IPS DF 4.7 (cell line): ENCODE measurements at regions not wholly inside any gene's neighbourhood (a gene's known extent, or its start where the extent isn't known, plus 50 kb on each side); places are given as distances from the start of the nearest gene placed in this dataset.
"Not testable (repeated sequence)": the region's sequence is repeated elsewhere in the genome, so short reads cannot be mapped to it uniquely, and the experiment has no call there.

Experiments used
- DNase-seq: peaks from one replicate; pipeline ENCODE4 v3.0.0-alpha.2; 2013; ENCODE audit warnings: low spot score; ENCODE audit errors: extremely low read depth

GRCh38 chr12:67534046-67534445 lies 114.5 kb upstream of the DYRK2 start:
- DNase-seq, result no peak

- DNase-seq, result no peak
Observed at GRCh38 chr12:67534681-67535080, 113.9 kb upstream of the DYRK2 start.

- no peak for DNase-seq
Observed at GRCh38 chr12:67535176-67535575, 113.4 kb upstream of the DYRK2 start.

- DNase-seq, result no peak
Observed at GRCh38 chr12:67535971-67536370, 112.6 kb upstream of the DYRK2 start.

GRCh38 chr12:67539329-67539728 lies 109.2 kb upstream of the DYRK2 start:
- no peak for DNase-seq

GRCh38 chr12:67539946-67540345 lies 108.6 kb upstream of the DYRK2 start:
- DNase-seq, result no peak

- no peak for DNase-seq
Observed at GRCh38 chr12:67540920-67541624, 107.5 kb upstream of the DYRK2 start.

- no peak for DNase-seq
Observed at GRCh38 chr12:67541625-67541991, 106.9 kb upstream of the DYRK2 start.

- no peak for DNase-seq
Observed at GRCh38 chr12:67543021-67543770, 105.3 kb upstream of the DYRK2 start.

- DNase-seq, result no peak
Observed at GRCh38 chr12:67545298-67545697, 103.2 kb upstream of the DYRK2 start.

GRCh38 chr12:67546746-67547145 lies 101.8 kb upstream of the DYRK2 start:
- no peak for DNase-seq

- DNase-seq, result not testable (repeated sequence)
Observed at GRCh38 chr12:67555075-67555717, 93.3 kb upstream of the DYRK2 start.

- DNase-seq, result no peak
Observed at GRCh38 chr12:67558775-67559174, 89.8 kb upstream of the DYRK2 start.

GRCh38 chr12:67559751-67560150 lies 88.8 kb upstream of the DYRK2 start:
- no peak for DNase-seq

GRCh38 chr12:67562513-67563287 lies 85.8 kb upstream of the DYRK2 start:
- DNase-seq, result no peak

- no peak for DNase-seq
Observed at GRCh38 chr12:67568055-67568454, 80.5 kb upstream of the DYRK2 start.

GRCh38 chr12:67572492-67572891 lies 76.1 kb upstream of the DYRK2 start:
- DNase-seq, result no peak

GRCh38 chr12:67573566-67573965 lies 75.0 kb upstream of the DYRK2 start:
- DNase-seq, result no peak

GRCh38 chr12:67578976-67579661 lies 69.4 kb upstream of the DYRK2 start:
- DNase-seq, result no peak

- DNase-seq, result no peak
Observed at GRCh38 chr12:67579662-67580003, 68.9 kb upstream of the DYRK2 start.

- no peak for DNase-seq
Observed at GRCh38 chr12:67582238-67582834, 66.2 kb upstream of the DYRK2 start.
